Lung microvascular endothelial cell (primary cell): ENCODE measurements at regions not wholly inside any gene's neighbourhood (a gene's known extent, or its start where the extent isn't known, plus 50 kb on each side); places are given as distances from the start of the nearest gene placed in this dataset.

ENCODE experiments used
- DNase-seq, 2 donors: peaks; one replicate each; pipeline versions ENCODE4 v3.0.0 to v3.0.0-alpha.2; 2010; ENCODE audit warnings: low read depth in 2 of 2

DNA sequence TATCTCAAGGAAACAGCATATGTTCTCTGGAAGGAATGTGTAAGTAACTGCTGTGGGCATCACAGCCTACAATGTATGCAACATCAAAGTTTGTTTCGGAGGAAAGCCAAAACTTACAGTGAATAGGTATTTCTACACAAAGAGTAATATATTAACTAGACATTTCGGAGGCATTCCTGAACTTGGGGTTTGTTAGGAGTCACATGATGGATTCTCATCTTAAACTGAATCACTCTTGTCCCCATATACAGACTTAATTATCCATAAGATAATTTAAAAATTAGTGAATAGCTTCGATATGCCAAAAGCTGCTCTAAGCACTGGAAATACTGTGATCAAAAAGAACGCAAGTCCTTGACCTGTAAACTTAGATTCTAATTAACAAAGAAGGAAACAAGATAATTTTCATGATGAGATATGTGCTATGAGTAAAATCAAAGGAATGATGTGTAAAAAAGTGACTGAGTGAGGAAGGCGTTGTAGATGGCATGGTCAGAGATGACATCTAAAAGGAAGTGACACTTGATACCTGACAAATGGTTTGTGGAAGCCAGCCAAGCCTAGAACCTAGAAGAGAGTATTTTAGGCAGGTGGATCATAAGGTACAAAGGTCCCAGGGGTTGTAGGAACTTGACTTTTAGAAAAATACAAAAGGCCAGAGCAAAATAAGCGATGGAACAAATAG, 273.1 kb downstream of the MRPL39 start:
- DNase-seq: no peak

DNA sequence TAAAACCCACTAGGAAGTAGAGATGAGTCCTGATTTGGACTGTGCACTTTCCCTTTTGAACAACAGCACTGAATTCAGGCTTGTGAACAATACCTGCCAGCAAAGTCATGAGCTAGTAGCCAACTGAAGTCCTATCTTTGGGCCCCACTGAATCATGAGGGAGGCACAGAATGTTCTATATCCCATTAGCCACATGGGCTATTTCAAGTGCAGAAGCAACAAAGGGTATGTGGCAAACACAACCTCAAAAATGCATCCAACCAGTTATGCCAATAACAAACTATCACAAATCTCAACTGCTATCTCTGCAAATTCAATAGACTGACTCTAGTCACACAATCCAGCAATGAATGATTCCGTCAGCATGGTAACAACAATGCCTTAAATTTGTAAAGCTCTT, 276.0 kb downstream of the MRPL39 start:
- no peak for DNase-seq

GRCh38 chr21:25330266-25330665, 277.0 kb downstream of the MRPL39 start:
- DNase-seq: no peak

DNA sequence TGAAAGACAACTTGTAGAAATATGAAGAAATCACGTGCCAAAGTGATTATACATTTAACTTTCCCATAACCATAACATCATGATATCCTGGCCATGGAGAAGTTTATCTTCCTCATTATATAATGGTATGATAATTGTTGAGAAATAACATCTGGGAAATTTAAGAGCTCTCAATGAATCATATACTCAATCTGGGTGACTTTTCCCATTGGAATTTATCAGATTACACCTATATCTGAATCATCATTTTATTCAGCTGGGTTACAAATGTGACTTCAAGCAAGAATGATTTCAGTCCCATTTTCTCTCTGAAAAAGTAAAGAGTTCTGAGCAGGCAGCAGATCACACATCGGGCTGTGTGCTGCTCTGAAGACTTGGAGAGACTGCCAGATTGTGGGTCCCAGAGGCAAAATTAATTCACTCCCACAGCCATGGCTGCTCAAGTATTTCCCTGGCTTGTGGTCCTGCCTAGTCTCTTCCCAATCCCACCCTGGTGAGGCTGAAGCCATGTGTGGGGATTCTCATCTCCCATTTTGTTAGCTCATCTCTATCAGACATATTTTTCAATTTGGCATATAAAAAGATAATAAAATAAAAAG, 278.0 kb downstream of the MRPL39 start:
- no peak for DNase-seq

DNA sequence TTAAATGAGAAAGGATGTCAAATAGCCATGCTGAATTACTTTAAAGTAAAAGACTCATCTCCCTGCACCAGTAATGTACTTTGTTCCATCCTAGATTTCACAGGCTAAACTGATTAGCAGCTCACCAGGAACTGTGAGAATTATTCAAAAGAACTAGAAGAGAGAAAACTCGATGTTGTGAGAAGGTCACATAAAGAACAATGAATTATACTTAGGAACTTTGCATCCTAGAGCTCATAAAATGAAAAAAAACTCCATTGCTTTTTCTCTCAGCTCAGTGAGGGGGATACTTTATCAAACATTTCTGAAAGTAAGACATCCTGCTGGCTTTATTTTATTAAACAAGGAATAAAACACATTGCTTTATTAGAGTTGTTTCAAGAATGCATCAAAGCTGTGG, 278.5 kb downstream of the MRPL39 start:
- no peak for DNase-seq

GRCh38 chr21:25326181-25326580, 281.1 kb downstream of the MRPL39 start:
- no peak for DNase-seq

- no peak for DNase-seq
These were observed 282.6 kb downstream of the MRPL39 start for GRCh38 chr21:25324666-25325065.

- no peak for DNase-seq
These were observed 283.8 kb downstream of the MRPL39 start for GRCh38 chr21:25323356-25323949.

DNA sequence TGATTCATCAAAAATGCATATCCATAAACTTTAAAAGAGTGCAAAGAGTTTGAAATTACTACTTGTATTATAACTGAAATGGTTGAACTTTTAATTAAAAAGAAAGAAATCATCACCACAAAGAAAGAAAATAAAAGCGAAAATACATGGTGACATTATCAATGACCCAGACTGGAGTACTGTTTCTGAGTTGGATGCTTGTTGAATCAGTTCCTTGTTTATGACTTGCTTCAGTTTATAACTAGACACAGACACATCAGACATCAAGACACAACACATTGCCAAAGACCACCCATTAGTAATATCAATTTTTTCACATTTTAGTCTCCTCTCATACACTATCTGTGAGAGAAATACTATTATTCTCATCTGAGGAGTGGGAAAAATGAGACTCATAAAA, 293.0 kb downstream of the MRPL39 start:
- no peak for DNase-seq

- DNase-seq: no peak
These were observed 293.5 kb downstream of the MRPL39 start for GRCh38 chr21:25313829-25314228.

GRCh38 chr21:25307489-25307888, 299.8 kb downstream of the MRPL39 start:
- DNase-seq: no peak

GRCh38 chr21:25304611-25305010, 302.7 kb downstream of the MRPL39 start:
- no peak for DNase-seq

DNA sequence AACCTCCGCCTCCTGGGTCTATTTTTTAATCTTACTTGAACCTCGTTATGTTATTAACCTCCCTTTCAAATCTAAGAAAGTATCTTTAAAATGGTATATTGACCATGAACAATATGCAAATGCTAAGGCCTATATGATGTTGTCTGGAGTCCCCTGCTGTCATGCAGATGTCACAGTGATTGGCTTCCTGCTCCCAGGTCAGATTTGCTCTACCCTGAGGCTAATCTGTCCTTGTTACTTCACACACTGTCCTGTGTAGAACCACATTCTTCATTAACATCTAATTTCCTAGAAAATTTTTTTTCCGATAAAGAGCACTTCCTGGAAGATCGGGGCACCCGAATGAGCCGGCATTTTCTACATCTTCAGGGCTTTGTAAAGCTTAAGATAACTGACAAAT, 306.6 kb downstream of the MRPL39 start:
- no peak for DNase-seq

- DNase-seq: no peak
These were observed 308.5 kb downstream of the MRPL39 start for GRCh38 chr21:25298512-25299491.

- no peak for DNase-seq
These were observed 310.2 kb downstream of the MRPL39 start for GRCh38 chr21:25297117-25297516.

DNA sequence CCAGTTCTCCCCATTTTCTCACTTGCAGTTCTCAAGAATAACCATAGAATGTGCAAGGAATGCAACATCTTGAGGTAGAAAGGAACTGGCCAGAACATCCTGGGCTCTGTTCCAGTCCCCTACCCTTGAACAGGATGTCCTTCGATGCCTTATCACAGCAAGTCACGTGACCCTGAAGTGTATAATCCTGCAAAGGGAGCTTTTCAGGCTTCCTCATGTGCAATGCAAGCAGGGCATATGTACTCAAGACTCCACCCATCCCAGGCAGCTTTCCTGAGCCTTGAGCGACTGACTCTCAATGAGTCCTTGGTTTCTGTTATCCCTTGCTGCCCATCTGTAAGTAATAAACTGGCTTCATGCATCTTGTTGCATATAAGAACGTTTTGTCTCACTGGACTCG, 311.0 kb downstream of the MRPL39 start:
- DNase-seq: no peak

GRCh38 chr21:25292396-25292795, 314.9 kb downstream of the MRPL39 start:
- no peak for DNase-seq

DNA sequence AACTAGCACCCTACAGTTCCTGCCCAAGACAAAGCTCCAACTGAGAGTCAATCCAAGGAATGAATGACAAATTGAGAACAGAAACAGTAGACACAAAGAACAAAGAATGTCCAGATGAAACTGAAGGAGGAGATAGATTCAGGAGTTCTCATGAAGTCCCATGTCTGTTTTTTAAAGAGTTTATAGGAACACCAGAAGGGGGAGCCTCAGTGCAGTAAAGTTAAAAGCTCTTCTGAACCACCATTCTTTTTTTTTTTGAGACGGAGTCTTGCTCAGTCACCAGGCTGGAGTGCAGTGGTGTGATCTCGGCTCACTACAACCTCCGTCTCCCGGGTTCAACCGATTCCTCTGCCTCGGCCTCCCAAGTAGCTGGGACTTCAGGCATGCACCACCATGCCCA, 323.6 kb downstream of the MRPL39 start:
- no peak for DNase-seq

DNA sequence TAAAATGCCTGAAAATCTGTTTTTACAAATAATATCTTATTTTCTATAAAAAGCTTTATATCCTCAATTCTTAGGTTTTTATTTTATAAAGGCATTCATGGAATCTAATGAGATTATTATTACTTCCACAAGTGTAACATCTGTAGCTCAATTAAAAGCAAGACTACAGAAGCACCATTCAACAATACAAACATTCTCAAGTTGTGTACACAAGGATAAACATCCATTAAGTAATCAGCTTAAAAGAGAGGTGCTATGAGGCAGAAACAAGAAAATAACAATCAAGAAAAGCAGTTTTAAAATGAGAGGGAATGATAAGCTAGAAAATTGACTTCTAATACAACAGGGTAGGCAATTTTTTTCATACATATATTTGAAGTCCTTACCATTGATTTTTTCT, 326.1 kb downstream of the MRPL39 start:
- no peak for DNase-seq

DNA sequence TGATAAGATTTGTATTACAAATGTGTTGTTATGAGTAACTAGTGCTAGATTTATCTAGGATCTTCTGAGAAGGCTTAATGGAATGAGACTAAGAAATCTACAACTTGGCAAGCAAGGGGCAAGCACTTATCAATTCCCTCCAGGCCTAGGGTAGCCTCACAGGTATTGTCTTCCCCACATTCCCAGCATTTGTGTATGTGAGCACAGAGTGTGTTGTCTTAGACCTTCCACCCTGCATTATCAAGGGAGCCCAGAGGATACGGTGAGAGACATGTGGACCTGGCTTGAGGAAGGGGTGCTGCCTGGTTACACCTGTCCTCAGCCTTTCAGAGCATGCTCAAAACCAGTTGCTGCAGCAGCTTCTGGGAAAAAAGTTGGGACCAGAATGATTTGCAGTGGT, 327.2 kb downstream of the MRPL39 start:
- no peak for DNase-seq

DNA sequence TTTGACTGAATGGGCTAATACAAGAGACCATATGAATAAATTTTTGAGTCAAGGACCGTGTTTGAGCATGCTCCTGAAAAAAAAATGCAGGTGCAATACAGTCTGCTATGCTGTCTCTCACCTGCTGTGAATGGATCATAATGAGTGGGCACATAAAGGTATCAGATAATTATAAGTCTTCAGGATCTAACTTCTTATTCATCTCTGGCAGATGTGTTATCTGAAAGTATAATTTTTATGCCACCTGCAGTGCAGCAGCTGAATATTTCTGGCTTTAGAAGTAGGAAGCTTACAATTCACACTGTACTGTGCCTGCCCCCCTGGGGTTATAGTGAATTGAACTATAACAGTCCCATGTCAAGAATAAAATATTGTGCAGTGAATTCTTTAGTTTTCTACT, 333.3 kb downstream of the MRPL39 start:
- DNase-seq: no peak
